Adipocyte (in vitro differentiated cells): ENCODE measurements at regions not wholly inside any gene's neighbourhood (a gene's known extent, or its start where the extent isn't known, plus 50 kb on each side); places are given as distances from the start of the nearest gene placed in this dataset.
A peak's percentile ranks its signal among the peaks of the same experiment; 100 is the strongest.

Experiments used
- DNase-seq: peaks from one replicate; pipeline ENCODE4 v3.0.0-alpha.2; 2015; ENCODE audit warnings: low read depth
- H3K27me3 ChIP-seq: replicated peaks from 2 replicates; pipeline ENCODE4 v1.7.0; 2013; ENCODE audit warnings: mild to moderate bottlenecking, low read length, moderate library complexity; ENCODE audit not compliant: control insufficient read depth, insufficient read depth
- H3K36me3 ChIP-seq: 2 replicates; pipeline ENCODE4 v1.7.0; 2013; ENCODE audit warnings: low read length, mild to moderate bottlenecking, moderate library complexity; ENCODE audit not compliant: control insufficient read depth, insufficient read depth, severe bottlenecking
- H3K4me1 ChIP-seq: 2 replicates; pipeline ENCODE4 v1.7.0; 2013; ENCODE audit warnings: mild to moderate bottlenecking, low read length, moderate library complexity; ENCODE audit not compliant: control insufficient read depth, insufficient read depth
- H3K4me3 ChIP-seq: 2 replicates; pipeline ENCODE4 v1.7.0; 2013; ENCODE audit warnings: mild to moderate bottlenecking, low read length, moderate library complexity
- H3K9ac ChIP-seq: 2 replicates; pipeline ENCODE4 v1.7.0; 2013; ENCODE audit warnings: mild to moderate bottlenecking, low read length, moderate library complexity
- H3K9me3 ChIP-seq: 2 replicates; pipeline ENCODE4 v1.7.0; 2013; ENCODE audit warnings: mild to moderate bottlenecking, low read length, moderate library complexity; ENCODE audit not compliant: control insufficient read depth

DNA sequence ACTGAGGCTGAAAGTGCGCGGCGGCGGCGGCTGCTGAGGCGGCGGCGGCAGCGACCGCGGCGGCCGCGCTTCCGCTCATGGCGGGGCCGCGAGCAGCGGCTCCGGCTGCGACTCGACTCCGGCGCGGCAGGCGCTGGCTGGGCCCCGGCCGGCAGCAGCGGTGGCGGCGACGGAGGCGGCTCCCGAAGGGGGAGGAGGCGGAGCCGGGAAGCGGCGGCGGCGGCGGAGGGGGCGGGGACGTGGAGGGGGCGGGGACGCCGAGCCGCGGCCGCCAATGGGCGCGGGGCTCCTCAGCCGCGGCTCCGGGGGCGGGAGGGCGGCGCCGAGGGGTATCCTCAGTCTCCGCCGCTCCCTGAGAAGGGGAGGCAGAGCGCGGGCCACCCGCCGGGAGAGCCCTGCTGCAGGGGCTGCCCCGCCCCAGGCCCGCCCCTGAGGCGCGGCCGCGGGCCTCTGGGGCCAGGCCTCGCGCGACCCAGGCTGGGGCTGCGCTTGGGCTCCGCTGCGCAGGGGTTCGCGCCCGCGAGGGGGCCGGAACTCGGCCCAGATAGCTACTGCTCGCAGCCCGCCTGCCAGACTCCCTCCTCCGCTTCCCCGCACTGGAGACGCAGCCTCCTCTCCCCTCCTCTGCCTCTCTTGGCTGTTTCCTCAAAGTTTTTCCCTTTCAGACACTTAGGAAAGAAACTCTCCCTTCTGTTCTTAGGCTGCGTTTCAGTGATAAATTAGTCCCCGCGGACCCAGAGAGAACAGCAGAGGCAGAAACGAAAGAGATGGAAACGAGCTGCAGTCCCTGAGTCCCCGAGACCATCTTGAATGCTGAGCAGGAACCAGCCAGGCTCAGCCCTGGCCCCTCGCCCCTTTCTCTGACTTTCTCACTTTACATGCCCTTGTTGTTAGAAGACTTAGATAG is 85.0 kb upstream of the MELK start:
- Histone ChIP-seq H3K36me3 (no peaks in the 10 kb centered on the region), H3K27me3 (no peaks in the 10 kb centered on the region), H3K9ac (peak overlapping the region; percentile 90), H3K4me3 (peak overlapping the region; percentile 89), H3K9me3 (no peaks in the 10 kb centered on the region), H3K4me1 (peaks cover 22% of the 10 kb centered on the region)
- DNase-seq = peak; percentile 97

DNA sequence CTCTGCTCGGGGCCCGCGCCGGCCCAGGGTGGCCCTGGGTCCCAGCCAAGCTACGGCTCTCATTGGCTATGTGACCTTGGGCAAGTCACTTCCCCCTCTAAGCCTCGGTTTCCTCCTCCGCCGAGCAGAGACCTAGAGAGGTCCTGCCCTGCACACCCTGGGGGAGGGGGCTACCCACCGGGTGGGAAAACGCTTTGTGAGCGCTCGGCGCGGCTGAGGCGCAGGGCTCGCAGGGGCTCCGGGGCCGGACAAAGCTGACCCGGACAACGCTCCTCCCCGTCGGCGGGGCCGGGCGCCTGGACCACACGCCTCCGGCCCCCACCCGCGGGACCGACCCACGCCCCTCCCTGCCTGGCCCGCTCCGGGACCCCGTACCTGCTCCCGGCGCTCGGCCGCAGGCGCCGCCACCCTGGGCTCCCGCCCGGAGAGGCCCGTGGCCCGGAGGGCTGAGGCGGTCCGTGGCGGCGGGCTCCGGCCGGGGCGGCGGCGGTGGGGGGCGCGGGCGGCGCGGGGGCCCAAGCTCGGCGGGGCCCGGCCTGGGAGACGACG is 85.7 kb upstream of the MELK start:
- no peaks in the 10 kb centered on the region for H3K9me3 ChIP-seq
- peaks cover 22% of the 10 kb centered on the region for H3K4me1 ChIP-seq
- DNase-seq = peak; percentile 67
- H3K9ac ChIP-seq = peak overlapping the region; percentile 87
- H3K27me3 ChIP-seq = no peaks in the 10 kb centered on the region
- no peaks in the 10 kb centered on the region for H3K36me3 ChIP-seq
- H3K4me3 ChIP-seq = peak overlapping the region; percentile 89

DNA sequence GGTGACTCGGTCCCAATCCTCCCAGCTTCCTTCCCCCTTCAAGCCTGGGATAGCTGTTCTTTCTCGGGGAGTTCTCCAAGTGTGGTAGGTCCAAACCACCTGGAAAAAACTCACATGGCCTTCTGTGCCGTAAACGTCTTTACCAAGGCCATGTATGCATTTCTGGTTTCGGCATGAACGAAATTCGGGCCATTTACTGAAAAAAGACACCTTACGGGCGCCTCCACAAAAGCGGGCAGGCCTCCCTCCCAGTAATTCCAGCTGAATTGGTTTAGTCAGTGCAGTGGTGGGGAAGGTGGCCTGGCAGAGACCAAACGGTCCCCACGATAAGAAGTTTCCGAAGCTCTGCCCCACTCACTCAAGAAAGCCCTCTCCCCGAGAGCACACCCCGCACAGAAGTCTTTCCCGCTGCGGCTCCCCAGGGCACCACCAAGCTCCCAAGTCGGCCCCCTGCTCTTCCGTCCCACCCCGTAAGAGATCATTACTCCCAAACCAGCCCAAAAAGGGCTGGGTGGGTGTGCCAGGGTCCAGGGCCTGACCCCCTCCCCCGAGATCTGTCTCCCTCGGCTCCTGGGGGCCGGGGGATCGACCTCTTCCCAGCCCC is 86.3 kb upstream of the MELK start:
- Histone ChIP-seq H3K4me3 (peak overlapping the region; percentile 89), H3K9ac (peak overlapping the region; percentile 87), H3K27me3 (no peaks in the 10 kb centered on the region), H3K9me3 (no peaks in the 10 kb centered on the region), H3K36me3 (no peaks in the 10 kb centered on the region), H3K4me1 (peaks cover 22% of the 10 kb centered on the region)
- peak; percentile 59 for DNase-seq

DNA sequence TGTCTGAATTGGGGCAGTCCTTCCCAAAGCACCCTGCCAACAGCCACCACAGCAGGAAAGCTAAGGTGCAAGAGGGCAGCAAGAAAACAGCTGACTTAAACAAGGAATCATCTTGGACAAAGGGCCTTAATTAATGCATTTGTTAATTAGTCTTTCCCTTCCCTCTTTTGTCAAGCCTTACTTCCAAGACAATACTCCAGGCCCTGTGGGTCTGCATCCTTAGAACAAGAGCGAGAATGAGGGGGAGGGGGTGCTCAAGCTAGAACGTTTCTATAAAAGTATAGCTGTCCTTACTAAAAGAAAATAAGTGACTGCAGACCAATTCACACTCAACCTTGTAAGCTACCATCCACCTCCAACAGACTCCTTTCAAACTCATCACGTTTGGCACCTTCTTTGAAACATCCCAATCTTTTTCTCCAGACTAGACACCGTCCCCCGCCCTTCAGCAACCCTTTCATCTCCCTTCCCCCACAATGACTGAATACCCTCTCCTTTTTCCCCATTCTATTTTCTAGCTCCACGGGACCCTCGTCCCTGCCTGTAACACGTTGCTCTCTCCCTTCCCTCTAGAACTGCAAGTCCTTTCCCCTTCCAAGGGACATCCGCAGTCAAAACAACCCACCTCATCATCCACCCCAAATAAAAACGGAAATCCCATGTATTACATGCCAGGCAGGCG is 85.7 kb upstream of the RNF38 start:
- Histone ChIP-seq H3K36me3 (no peaks in the 10 kb centered on the region), H3K27me3 (no peaks in the 10 kb centered on the region), H3K9me3 (no peaks in the 10 kb centered on the region), H3K4me3 (peak overlapping the region; percentile 89), H3K9ac (peak overlapping the region; percentile 87), H3K4me1 (peaks cover 22% of the 10 kb centered on the region)
- DNase-seq = no peak

DNA sequence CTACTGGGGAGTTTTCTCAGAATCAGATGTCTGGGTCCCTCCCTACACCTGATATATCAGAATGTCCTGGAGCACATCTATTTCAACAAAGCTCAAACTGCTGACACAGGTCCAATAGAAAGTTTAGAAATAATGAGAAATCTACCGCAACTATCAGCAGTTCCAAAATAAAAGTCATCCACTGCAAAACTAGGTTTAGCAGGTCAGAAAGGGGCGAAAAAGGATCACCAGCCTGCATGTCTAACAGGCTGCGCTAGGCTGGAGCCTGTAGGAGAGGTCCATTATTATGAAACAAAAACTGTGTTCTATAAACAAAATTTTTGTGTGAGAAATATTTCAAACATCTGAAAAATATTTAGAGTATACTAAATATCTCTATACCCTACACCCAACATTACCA is 84.1 kb upstream of the RNF38 start:
- Histone ChIP-seq H3K36me3 (no peaks in the 10 kb centered on the region), H3K4me1 (peaks cover 22% of the 10 kb centered on the region), H3K9ac (no peak overlapping the region), H3K9me3 (no peaks in the 10 kb centered on the region), H3K27me3 (no peaks in the 10 kb centered on the region), H3K4me3 (no peak overlapping the region)
- DNase-seq = peak; percentile 21

DNA sequence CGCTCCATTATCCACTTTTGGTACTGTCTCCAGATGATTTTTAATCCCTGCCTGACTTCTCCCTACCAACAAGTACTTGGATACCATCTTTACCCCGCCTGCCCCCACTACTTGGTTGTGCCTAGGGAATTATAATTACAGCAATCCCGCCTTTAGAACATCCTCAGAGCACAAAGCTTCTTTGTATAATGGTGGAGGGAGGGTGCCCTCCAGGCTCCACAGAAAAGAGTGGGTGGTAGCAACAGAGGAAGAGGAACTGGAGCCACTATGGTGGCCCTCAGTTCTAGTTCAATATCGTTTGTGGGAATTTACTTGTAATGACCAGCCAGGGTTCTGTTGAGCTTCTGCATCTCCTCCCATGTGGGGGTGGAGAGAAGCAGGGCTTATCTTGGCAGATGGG is 79.0 kb upstream of the RNF38 start:
- H3K4me1 ChIP-seq = no peaks in the 10 kb centered on the region
- no peak for DNase-seq
- no peak overlapping the region for H3K4me3 ChIP-seq

DNA sequence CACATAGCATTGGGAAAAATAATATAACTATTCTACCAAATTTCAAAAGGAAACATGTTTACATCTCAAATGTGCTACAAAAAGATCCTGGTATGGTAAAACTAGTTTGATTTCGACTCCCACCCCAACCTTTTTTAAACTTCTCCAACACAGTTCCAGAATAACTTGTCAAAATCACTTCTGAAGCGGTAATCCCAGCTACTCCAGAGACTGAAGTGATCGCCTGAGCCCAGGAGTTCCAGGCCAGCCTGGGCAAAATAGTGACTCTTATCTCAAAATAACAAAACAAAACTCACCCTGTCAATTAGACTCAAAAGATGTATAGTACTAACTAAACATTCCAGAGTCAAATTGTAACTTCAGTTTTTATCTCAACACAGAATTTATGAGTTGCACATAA is 71.3 kb upstream of the RNF38 start:
- peak overlapping the region; percentile 82 for H3K9ac ChIP-seq
- H3K27me3 ChIP-seq = no peaks in the 10 kb centered on the region
- peak overlapping the region; percentile 79 for H3K4me3 ChIP-seq
- peaks cover 14% of the 10 kb centered on the region for H3K4me1 ChIP-seq
- no peaks in the 10 kb centered on the region for H3K9me3 ChIP-seq
- DNase-seq = peak; percentile 28
- H3K36me3 ChIP-seq = no peaks in the 10 kb centered on the region

More for the DNA sequence above, 79.0 kb upstream of the RNF38 start:
- H3K36me3 ChIP-seq = no peaks in the 10 kb centered on the region
- no peak overlapping the region for H3K9ac ChIP-seq
- no peaks in the 10 kb centered on the region for H3K9me3 ChIP-seq
- no peaks in the 10 kb centered on the region for H3K27me3 ChIP-seq

DNA sequence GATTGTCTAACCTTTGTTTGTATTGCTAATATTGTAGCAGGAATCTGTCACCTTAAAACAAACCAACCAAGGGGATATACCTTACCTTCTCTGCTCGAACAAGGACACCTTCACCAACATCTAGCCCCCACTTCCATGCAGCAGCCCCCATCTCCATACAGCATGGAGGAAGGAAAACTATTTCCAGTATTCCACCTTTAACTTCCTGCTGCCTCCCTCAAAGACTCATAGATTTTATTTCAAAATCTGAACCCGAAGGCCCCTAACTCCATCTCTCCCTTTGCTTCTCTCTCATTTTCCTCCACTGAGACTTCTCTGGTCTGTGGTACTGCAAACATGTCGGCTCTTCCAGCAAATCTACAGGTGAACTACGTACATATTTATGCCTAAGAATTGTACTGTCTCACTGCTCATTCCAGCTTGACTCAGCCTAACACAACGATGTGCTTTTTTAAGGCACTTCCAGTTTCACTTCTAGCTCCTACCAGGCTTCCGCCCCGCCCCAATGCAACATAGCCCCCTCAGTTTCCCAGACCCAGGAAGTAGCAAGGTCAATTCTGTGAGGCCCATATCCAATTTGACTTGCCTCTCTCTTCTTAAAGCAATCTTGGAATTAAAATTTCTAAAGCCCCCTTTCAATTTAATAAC is 70.7 kb upstream of the RNF38 start:
- H3K27me3 ChIP-seq = no peaks in the 10 kb centered on the region
- H3K4me1 ChIP-seq = peaks cover 14% of the 10 kb centered on the region
- peak overlapping the region; percentile 82 for H3K9ac ChIP-seq
- no peaks in the 10 kb centered on the region for H3K9me3 ChIP-seq
- H3K4me3 ChIP-seq = peak overlapping the region; percentile 79
- peak; percentile 87 for DNase-seq
- no peaks in the 10 kb centered on the region for H3K36me3 ChIP-seq

DNA sequence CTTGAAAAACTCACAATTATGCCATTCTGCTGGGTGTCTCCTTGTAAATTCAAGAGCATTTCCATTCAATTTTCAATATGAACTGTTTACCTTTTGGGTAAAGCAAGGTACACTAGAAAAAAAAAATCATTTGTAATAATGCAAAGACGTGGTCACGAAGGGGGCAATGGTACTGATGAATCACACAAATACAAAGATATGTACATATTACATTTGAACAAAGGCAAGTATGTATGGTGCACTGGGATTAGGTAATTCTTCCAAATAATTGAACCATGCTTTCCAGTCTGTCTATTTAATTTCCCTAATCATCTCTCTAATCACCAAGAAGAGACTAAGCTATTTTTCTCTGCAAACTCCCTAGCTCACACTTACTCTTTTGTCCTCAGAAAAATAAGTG is 63.4 kb upstream of the RNF38 start:
- Histone ChIP-seq H3K36me3 (no peaks in the 10 kb centered on the region), H3K9ac (no peak overlapping the region), H3K9me3 (no peaks in the 10 kb centered on the region), H3K27me3 (no peaks in the 10 kb centered on the region), H3K4me1 (peaks cover 17% of the 10 kb centered on the region), H3K4me3 (no peak overlapping the region)
- no peak for DNase-seq

DNA sequence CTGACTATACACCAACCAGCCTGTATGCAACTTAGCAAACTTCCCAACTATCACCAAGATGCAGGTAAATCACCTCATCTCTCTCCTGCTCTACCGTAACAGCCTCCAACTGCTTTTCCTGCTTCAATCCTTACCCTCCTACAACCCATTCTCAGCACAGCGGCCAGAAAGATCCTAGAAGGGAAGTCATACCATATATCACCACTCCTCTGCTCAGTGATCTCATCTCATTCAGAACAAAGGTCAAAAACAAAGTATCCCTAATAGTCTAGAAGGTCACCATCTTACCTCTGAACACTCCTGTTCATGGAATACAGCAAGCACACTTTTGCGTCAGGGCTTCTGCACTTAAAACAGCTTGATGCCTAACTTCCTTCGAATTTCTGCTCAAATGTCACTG is 62.2 kb upstream of the RNF38 start:
- Histone ChIP-seq H3K27me3 (no peaks in the 10 kb centered on the region), H3K9me3 (no peaks in the 10 kb centered on the region), H3K4me3 (no peak overlapping the region), H3K4me1 (peaks cover 17% of the 10 kb centered on the region), H3K9ac (no peak overlapping the region), H3K36me3 (peaks cover 5% of the 10 kb centered on the region)
- DNase-seq = no peak
